SK-N-SH (cell line): ENCODE measurements at regions not wholly inside any gene's neighbourhood (a gene's known extent, or its start where the extent isn't known, plus 50 kb on each side); places are given as distances from the start of the nearest gene placed in this dataset.

Experiments used
- CTCF ChIP-seq: fragments of 200-600 bp; sonication (generic); IDR thresholded peaks from 2 replicates; pipeline ENCODE4 v1.6.1; 2017; ENCODE audit warnings: antibody characterized with exemption, mild to moderate bottlenecking, moderate library complexity
- EZH2phosphoT487 ChIP-seq: fragments of 200-600 bp; sonication (generic); IDR thresholded peaks from 2 replicates; pipeline ENCODE4 v1.6.1; 2017; ENCODE audit warnings: low read depth, mixed run types, mild to moderate bottlenecking, antibody characterized with exemption, moderate library complexity, borderline replicate concordance
- FOXM1 ChIP-seq: IDR thresholded peaks from 2 replicates; pipeline ENCODE4 v1.4.0; 2012; ENCODE audit warnings: low read depth, mild to moderate bottlenecking
- NRF1 ChIP-seq: IDR thresholded peaks from 2 replicates; pipeline ENCODE4 v1.6.1; 2012; ENCODE audit warnings: low read depth, mild to moderate bottlenecking, low read length

GRCh38 chr4:110988722-110989121 lies 365.8 kb upstream of the PITX2 start:
- TF ChIP-seq FOXM1 (no peak), EZH2phosphoT487 (no peak), CTCF (no peak), NRF1 (no peak)
